OCI-LY1 (cell line): ENCODE measurements at regions not wholly inside any gene's neighbourhood (a gene's known extent, or its start where the extent isn't known, plus 50 kb on each side); places are given as distances from the start of the nearest gene placed in this dataset.

ENCODE experiments used
- H2AFZ ChIP-seq: fragments of 200-600 bp; sonication (generic), shearing (Covaris generic); 2 replicates; pipeline ENCODE4 v1.6.0; 2014; ENCODE audit warnings: antibody characterized with exemption, mild to moderate bottlenecking, low read length
- H3F3A ChIP-seq: fragments of 200-600 bp; sonication (generic), shearing (Covaris generic); 2 replicates; pipeline ENCODE4 v1.6.0; 2014; ENCODE audit warnings: mild to moderate bottlenecking, antibody characterized with exemption, low read length, moderate library complexity; ENCODE audit not compliant: insufficient read depth
- H3K27ac ChIP-seq: fragments of 200-600 bp; sonication (generic); 2 replicates; pipeline ENCODE4 v1.5.1; 2014; ENCODE audit warnings: low read length, mixed run types, mild to moderate bottlenecking, low read depth; ENCODE audit not compliant: poor library complexity, severe bottlenecking
- H3K27me3 ChIP-seq: fragments of 200-600 bp; sonication (generic); 2 replicates; pipeline ENCODE4 v1.6.0; 2014; ENCODE audit warnings: antibody characterized with exemption, mild to moderate bottlenecking, low read length, moderate library complexity; ENCODE audit not compliant: insufficient read depth
- H3K36me3 ChIP-seq: fragments of 200-600 bp; sonication (generic); 2 replicates; pipeline ENCODE4 v1.6.1; 2014; ENCODE audit warnings: mild to moderate bottlenecking, antibody characterized with exemption, low read length, moderate library complexity, mixed read lengths; ENCODE audit not compliant: insufficient read depth
- H3K4me1 ChIP-seq: fragments of 200-600 bp; sonication (generic); 2 replicates; pipeline ENCODE4 v1.5.1; 2014; ENCODE audit warnings: mild to moderate bottlenecking, low read length, moderate library complexity; ENCODE audit not compliant: insufficient read depth, severe bottlenecking
- H3K4me2 ChIP-seq: fragments of 200-600 bp; sonication (generic), shearing (Covaris generic); 2 replicates; pipeline ENCODE4 v1.6.1; 2014; ENCODE audit warnings: low read length
- H3K4me3 ChIP-seq: fragments of 200-600 bp; sonication (generic); 2 replicates; pipeline ENCODE4 v1.5.1; 2014; ENCODE audit warnings: low read length, low read depth, mild to moderate bottlenecking, mixed read lengths; ENCODE audit not compliant: poor library complexity, severe bottlenecking
- H3K79me2 ChIP-seq: fragments of 200-600 bp; shearing (Covaris generic); 2 replicates; pipeline ENCODE4 v1.6.1; 2016; ENCODE audit warnings: mixed run types, low read length, mixed read lengths; ENCODE audit not compliant: insufficient read depth
- H3K9ac ChIP-seq: fragments of 200-600 bp; sonication (generic), shearing (Covaris generic); 2 replicates; pipeline ENCODE4 v1.6.1; 2014; ENCODE audit warnings: mild to moderate bottlenecking, low read length, mixed read lengths
- H3K9me2 ChIP-seq: fragments of 200-600 bp; sonication (generic), shearing (Covaris generic); 2 replicates; pipeline ENCODE4 v1.6.1; 2014; ENCODE audit warnings: low read depth, mild to moderate bottlenecking, low read length, mixed read lengths
- H3K9me3 ChIP-seq: fragments of 200-600 bp; shearing (Covaris generic); 2 replicates; pipeline ENCODE4 v1.6.1; 2014; ENCODE audit warnings: low read length, mixed read lengths
- H4K20me1 ChIP-seq: fragments of 200-600 bp; sonication (generic), shearing (Covaris generic); 2 replicates; pipeline ENCODE4 v1.6.0; 2016; ENCODE audit warnings: mild to moderate bottlenecking, low read length; ENCODE audit not compliant: insufficient read depth
- CTCF ChIP-seq: fragments of 200-600 bp; sonication (generic), shearing (Covaris generic); IDR thresholded peaks from 2 replicates; pipeline ENCODE4 v1.5.1; 2017; ENCODE audit warnings: mild to moderate bottlenecking, antibody characterized with exemption, low read length, moderate library complexity, mixed read lengths
- EZH2 ChIP-seq: fragments of 200-600 bp; sonication (generic), shearing (Covaris generic); IDR thresholded peaks from 2 replicates; pipeline ENCODE4 v1.8.0; 2017; ENCODE audit warnings: borderline replicate concordance, mixed run types, mild to moderate bottlenecking, antibody characterized with exemption, low read length, moderate library complexity, mixed read lengths

- Histone ChIP-seq H2AFZ (no peak overlapping the region), H3K4me1 (no peaks in the 10 kb centered on the region), H3F3A (no peaks in the 10 kb centered on the region), H3K27ac (no peak overlapping the region), H3K36me3 (no peaks in the 10 kb centered on the region), H4K20me1 (no peaks in the 10 kb centered on the region), H3K27me3 (no peaks in the 10 kb centered on the region), H3K9ac (no peak overlapping the region), H3K79me2 (no peaks in the 10 kb centered on the region), H3K9me3 (no peaks in the 10 kb centered on the region), H3K9me2 (no peaks in the 10 kb centered on the region), H3K4me2 (no peak overlapping the region), H3K4me3 (no peak overlapping the region)
- no peak for TF ChIP-seq CTCF
- no peak for TF ChIP-seq EZH2
Observed at GRCh38 chr3:72554689-72555088, 293.6 kb downstream of the SHQ1 start.

DNA sequence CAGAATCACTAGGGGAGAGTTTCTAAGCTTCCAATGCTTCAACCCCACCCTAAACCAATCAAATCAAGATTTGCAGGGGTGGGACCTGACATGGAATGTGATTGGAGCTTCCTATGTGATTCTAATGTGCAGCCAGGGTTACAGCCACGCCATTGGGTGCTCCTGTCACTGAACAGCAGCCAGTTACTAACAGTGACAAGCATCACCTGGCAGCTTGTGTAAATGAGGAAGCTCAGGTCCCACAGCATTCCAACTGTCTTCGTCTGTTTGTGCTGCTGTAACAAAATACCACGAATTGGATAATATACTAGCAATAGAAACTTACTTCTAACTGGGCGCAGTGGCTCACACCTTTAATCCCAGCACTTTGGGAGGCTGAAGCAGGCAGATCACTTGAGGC, 294.9 kb downstream of the SHQ1 start:
- Histone ChIP-seq H3K27me3 (no peaks in the 10 kb centered on the region), H3K27ac (no peak overlapping the region), H2AFZ (no peak overlapping the region), H3K4me2 (no peak overlapping the region), H3K9me2 (no peaks in the 10 kb centered on the region), H4K20me1 (no peaks in the 10 kb centered on the region), H3K36me3 (no peaks in the 10 kb centered on the region), H3K4me1 (no peaks in the 10 kb centered on the region), H3K9ac (no peak overlapping the region), H3K9me3 (no peaks in the 10 kb centered on the region), H3K79me2 (no peaks in the 10 kb centered on the region), H3K4me3 (no peak overlapping the region), H3F3A (no peaks in the 10 kb centered on the region)
- TF ChIP-seq CTCF (no peak), EZH2 (no peak)

- Histone ChIP-seq H4K20me1 (no peaks in the 10 kb centered on the region), H3K4me2 (no peak overlapping the region)
Observed at GRCh38 chr3:72550582-72551262, 297.5 kb downstream of the SHQ1 start.

More at GRCh38 chr3:72550582-72551262, 297.5 kb downstream of the SHQ1 start:
- no peaks in the 10 kb centered on the region for H3K36me3 ChIP-seq
- no peak overlapping the region for H2AFZ ChIP-seq
- H3K4me3 ChIP-seq: no peak overlapping the region
- no peaks in the 10 kb centered on the region for H3K79me2 ChIP-seq
- H3K9ac ChIP-seq: no peak overlapping the region
- TF ChIP-seq EZH2 (no peak), CTCF (no peak)
- no peaks in the 10 kb centered on the region for H3F3A ChIP-seq
- no peak overlapping the region for H3K27ac ChIP-seq
- H3K27me3 ChIP-seq: no peaks in the 10 kb centered on the region
- no peaks in the 10 kb centered on the region for H3K4me1 ChIP-seq
- no peaks in the 10 kb centered on the region for H3K9me2 ChIP-seq
- H3K9me3 ChIP-seq: no peaks in the 10 kb centered on the region
